ENCODE measurements at regions not wholly inside any gene's neighbourhood (a gene's known extent, or its start where the extent isn't known, plus 50 kb on each side); places are given as distances from the start of the nearest gene placed in this dataset.

DNA sequence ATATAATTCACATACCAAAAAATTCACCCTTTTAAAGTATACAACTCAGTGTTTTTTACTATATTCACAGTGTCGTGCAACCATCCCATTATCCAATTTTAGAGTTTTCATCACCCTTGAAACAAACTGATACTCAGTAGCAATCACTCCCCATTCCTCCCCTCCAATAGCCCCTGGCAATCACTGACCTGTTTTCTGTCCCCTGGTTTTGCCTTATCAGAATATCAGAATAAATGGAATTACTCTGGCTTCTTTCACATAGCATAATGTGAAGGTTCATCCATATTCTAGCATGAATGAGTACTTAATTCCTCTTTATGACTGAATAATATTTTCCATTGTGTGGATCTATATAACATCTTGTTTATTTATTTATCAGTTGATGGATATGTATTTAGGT is 153.2 kb downstream of the AASDH start (continued):
- TF ChIP-seq, protein P1, sequence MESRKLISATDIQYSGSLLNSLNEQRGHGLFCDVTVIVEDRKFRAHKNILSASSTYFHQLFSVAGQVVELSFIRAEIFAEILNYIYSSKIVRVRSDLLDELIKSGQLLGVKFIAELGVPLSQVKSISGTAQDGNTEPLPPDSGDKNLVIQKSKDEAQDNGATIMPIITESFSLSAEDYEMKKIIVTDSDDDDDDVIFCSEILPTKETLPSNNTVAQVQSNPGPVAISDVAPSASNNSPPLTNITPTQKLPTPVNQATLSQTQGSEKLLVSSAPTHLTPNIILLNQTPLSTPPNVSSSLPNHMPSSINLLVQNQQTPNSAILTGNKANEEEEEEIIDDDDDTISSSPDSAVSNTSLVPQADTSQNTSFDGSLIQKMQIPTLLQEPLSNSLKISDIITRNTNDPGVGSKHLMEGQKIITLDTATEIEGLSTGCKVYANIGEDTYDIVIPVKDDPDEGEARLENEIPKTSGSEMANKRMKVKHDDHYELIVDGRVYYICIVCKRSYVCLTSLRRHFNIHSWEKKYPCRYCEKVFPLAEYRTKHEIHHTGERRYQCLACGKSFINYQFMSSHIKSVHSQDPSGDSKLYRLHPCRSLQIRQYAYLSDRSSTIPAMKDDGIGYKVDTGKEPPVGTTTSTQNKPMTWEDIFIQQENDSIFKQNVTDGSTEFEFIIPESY (IDR thresholded peaks at IDR 0.05; ENCODE audit: extremely low read depth, insufficient replicate concordance, low read length): no peak
- TF ChIP-seq POLR2AphosphoS5 (IDR thresholded peaks at IDR 0.05; ENCODE audit: low read depth, low read length): no peak
- no peak for TF ChIP-seq EZH2phosphoT487 (IDR thresholded peaks at IDR 0.05; ENCODE audit: borderline replicate concordance)
- no peak for TF ChIP-seq POLR2A (IDR thresholded peaks at IDR 0.05; ENCODE audit: borderline replicate concordance, extremely low read depth, insufficient read depth, insufficient read length)
- no peak for TF ChIP-seq CEBPB (IDR thresholded peaks at IDR 0.05; ENCODE audit: low read depth)
- TF ChIP-seq, protein P2, sequence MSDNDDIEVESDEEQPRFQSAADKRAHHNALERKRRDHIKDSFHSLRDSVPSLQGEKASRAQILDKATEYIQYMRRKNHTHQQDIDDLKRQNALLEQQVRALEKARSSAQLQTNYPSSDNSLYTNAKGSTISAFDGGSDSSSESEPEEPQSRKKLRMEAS (IDR thresholded peaks at IDR 0.05): no peak
- TF ChIP-seq TCF7L2 (IDR thresholded peaks at IDR 0.05; ENCODE audit: borderline replicate concordance, extremely low read depth, insufficient read depth, insufficient read length): no peak

DNA sequence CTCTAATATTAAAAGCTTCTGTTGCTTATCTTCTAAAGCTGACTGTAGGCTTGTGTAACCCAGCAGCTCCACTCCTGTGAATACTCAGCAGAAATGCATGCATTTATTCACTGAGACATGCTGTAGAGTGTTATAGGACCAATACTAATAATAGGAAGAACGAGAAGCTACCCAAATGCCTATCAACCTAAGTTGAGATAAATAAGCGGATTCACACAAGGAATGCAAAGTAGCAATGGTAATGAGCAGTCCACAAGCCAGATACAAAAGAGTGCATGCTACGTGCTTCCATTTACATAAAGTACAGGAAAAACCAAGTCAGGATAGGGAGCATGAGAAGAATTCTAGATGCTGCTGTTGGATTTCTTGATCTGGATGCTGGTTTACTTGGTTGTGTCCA is 155.9 kb downstream of the AASDH start:
- no peak for ATAC-seq
- H3K27me3 ChIP-seq (ENCODE audit: insufficient read depth, low read length): no peaks in the 10 kb centered on the region
- intact Hi-C loops (cut with micrococcal nuclease): no loop called here
- ChIA-PET CTCF (no interaction called here), POLR2A (no interaction called here), RAD21 (ENCODE audit: low non-redundant PET in 1 of 2, low total read pairs in 2 of 2, uncharacterized antibody in 2 of 2, unreplicated experiment in 2 of 2) (no interaction called here)
- H3K4me2 ChIP-seq (ENCODE audit: low read length): no peak overlapping the region
- H3K9ac ChIP-seq (ENCODE audit: low read length): no peak overlapping the region
- H4K20me1 ChIP-seq (ENCODE audit: insufficient read depth): no peaks in the 10 kb centered on the region
- no peak for DNase-seq (ENCODE audit: low read depth, low spot score)
- no peaks in the 10 kb centered on the region for H3K4me1 ChIP-seq (ENCODE audit: control insufficient read depth in 1 of 2, insufficient read depth in 2 of 2, low read length in 2 of 2)
- TF ChIP-seq EZH2phosphoT487 (IDR thresholded peaks at IDR 0.05; ENCODE audit: borderline replicate concordance) (no peak), EZH2 (IDR thresholded peaks at IDR 0.05) (no peak)
- H3K4me3 ChIP-seq (replicated peaks in 1 of 2; ENCODE audit: low read depth in 1 of 2, low read length in 2 of 2): no peak overlapping the region
- no peak overlapping the region for H3K27ac ChIP-seq (ENCODE audit: low read depth, low read length)
- H3K36me3 ChIP-seq (ENCODE audit: control insufficient read depth in 1 of 2, insufficient read depth in 2 of 2, low read length in 2 of 2): no peaks in the 10 kb centered on the region
- no peaks in the 10 kb centered on the region for H3K9me2 ChIP-seq (ENCODE audit: insufficient read depth)
- H3K9me3 ChIP-seq (ENCODE audit: control insufficient read depth in 1 of 2, insufficient read depth in 1 of 2, low read depth in 1 of 2, low read length in 2 of 2): no peaks in the 10 kb centered on the region
- H2AFZ ChIP-seq (ENCODE audit: low read depth, low read length, poor library complexity, severe bottlenecking): no peak overlapping the region
- BruUV-seq (replicated peaks): no TSS peak
- H3K79me2 ChIP-seq (ENCODE audit: insufficient read depth, low read length): no peaks in the 10 kb centered on the region

Measured in HCT116 (cell line).